GM21576 (cell line): ENCODE measurements at regions not wholly inside any gene's neighbourhood (a gene's known extent, or its start where the extent isn't known, plus 50 kb on each side); places are given as distances from the start of the nearest gene placed in this dataset.
A peak's percentile ranks its signal among the peaks of the same experiment; 100 is the strongest.

Source experiments
- ATAC-seq: cut with Tn5 transposase; IDR thresholded peaks from one replicate; pipeline ENCODE4 v1.9.1; 2021; ENCODE audit warnings: mild to moderate bottlenecking, moderate library complexity; ENCODE audit not compliant: unreplicated experiment

- no peak for ATAC-seq
Observed at GRCh38 chr17:33628500-33629346, 335.6 kb upstream of the ASIC2 start.

GRCh38 chr17:33633446-33633845 lies 340.4 kb upstream of the ASIC2 start:
- ATAC-seq, result no peak

- no peak for ATAC-seq
Observed at GRCh38 chr17:33637534-33637933, 344.4 kb upstream of the ASIC2 start.

- no peak for ATAC-seq
Observed at GRCh38 chr17:33639103-33639880, 346.2 kb upstream of the ASIC2 start.

GRCh38 chr17:33640629-33641028 lies 347.5 kb upstream of the ASIC2 start:
- no peak for ATAC-seq

GRCh38 chr17:33642002-33642401 lies 348.9 kb upstream of the ASIC2 start:
- no peak for ATAC-seq

- no peak for ATAC-seq
Observed at GRCh38 chr17:33647956-33648355, 354.9 kb upstream of the ASIC2 start.

- no peak for ATAC-seq
Observed at GRCh38 chr17:33650304-33650703, 357.2 kb upstream of the ASIC2 start.

- ATAC-seq, result no peak
Observed at GRCh38 chr17:33651686-33652085, 358.6 kb upstream of the ASIC2 start.

- ATAC-seq, result no peak
Observed at GRCh38 chr17:33652731-33653398, 359.8 kb upstream of the ASIC2 start.

- no peak for ATAC-seq
Observed at GRCh38 chr17:33653399-33653788, 360.3 kb upstream of the ASIC2 start.

GRCh38 chr17:33657181-33657580 lies 364.1 kb upstream of the ASIC2 start:
- no peak for ATAC-seq

- ATAC-seq, result no peak
Observed at GRCh38 chr17:33661975-33662374, 368.9 kb upstream of the ASIC2 start.

GRCh38 chr17:33664116-33664840 lies 371.2 kb upstream of the ASIC2 start:
- no peak for ATAC-seq

- ATAC-seq, result peak; percentile 67
Observed at GRCh38 chr17:33667052-33667509, 374.0 kb upstream of the ASIC2 start.

GRCh38 chr17:33667671-33668070 lies 374.6 kb upstream of the ASIC2 start:
- ATAC-seq, result no peak

GRCh38 chr17:33668516-33668915 lies 375.4 kb upstream of the ASIC2 start:
- no peak for ATAC-seq

GRCh38 chr17:33671491-33671890 lies 378.4 kb upstream of the ASIC2 start:
- ATAC-seq, result no peak

GRCh38 chr17:33674685-33675084 lies 381.6 kb upstream of the ASIC2 start:
- no peak for ATAC-seq

GRCh38 chr17:33676444-33676843 lies 383.3 kb upstream of the ASIC2 start:
- no peak for ATAC-seq

GRCh38 chr17:33679595-33679994 lies 386.5 kb upstream of the ASIC2 start:
- no peak for ATAC-seq
